Superior temporal gyrus (tissue), 1 donor: ENCODE measurements at regions not wholly inside any gene's neighbourhood (a gene's known extent, or its start where the extent isn't known, plus 50 kb on each side); places are given as distances from the start of the nearest gene placed in this dataset.

Experiments
- DNase-seq: peaks from one replicate; pipeline ENCODE4 v3.0.0-alpha.2; 2016; ENCODE audit errors: extremely low spot score

- no peak for DNase-seq
Measured at GRCh38 chr10:43874984-43875383, 226.3 kb upstream of the ZNF32 start.

GRCh38 chr10:43873717-43874116 is 225.0 kb upstream of the ZNF32 start:
- no peak for DNase-seq

- DNase-seq, result no peak
Measured at GRCh38 chr10:43872644-43873043, 224.0 kb upstream of the ZNF32 start.

- no peak for DNase-seq
Measured at GRCh38 chr10:43871545-43871944, 222.9 kb upstream of the ZNF32 start.

GRCh38 chr10:43870968-43871439 is 222.3 kb upstream of the ZNF32 start:
- no peak for DNase-seq

- DNase-seq, result no peak
Measured at GRCh38 chr10:43869669-43870322, 221.1 kb upstream of the ZNF32 start.

- no peak for DNase-seq
Measured at GRCh38 chr10:43868952-43869351, 220.3 kb upstream of the ZNF32 start.

GRCh38 chr10:43867667-43868565 is 219.2 kb upstream of the ZNF32 start:
- no peak for DNase-seq

GRCh38 chr10:43867113-43867512 is 218.4 kb upstream of the ZNF32 start:
- DNase-seq, result no peak

- DNase-seq, result no peak
Measured at GRCh38 chr10:43866712-43867111, 218.0 kb upstream of the ZNF32 start.

- no peak for DNase-seq
Measured at GRCh38 chr10:43865265-43866135, 216.8 kb upstream of the ZNF32 start.

GRCh38 chr10:43864656-43865055 is 216.0 kb upstream of the ZNF32 start:
- DNase-seq, result no peak

- no peak for DNase-seq
Measured at GRCh38 chr10:43863859-43864591, 215.3 kb upstream of the ZNF32 start.

GRCh38 chr10:43863270-43863669 is 214.6 kb upstream of the ZNF32 start:
- DNase-seq, result no peak

- DNase-seq, result no peak
Measured at GRCh38 chr10:43862756-43863155, 214.1 kb upstream of the ZNF32 start.

GRCh38 chr10:43861966-43862751 is 213.5 kb upstream of the ZNF32 start:
- no peak for DNase-seq

GRCh38 chr10:43859016-43859525 is 210.4 kb upstream of the ZNF32 start:
- DNase-seq, result no peak

- peak; percentile 30 for DNase-seq
Measured at GRCh38 chr10:43857931-43858315, 209.2 kb upstream of the ZNF32 start.

GRCh38 chr10:43857206-43857930 is 208.7 kb upstream of the ZNF32 start:
- no peak for DNase-seq

GRCh38 chr10:43856299-43856698 is 207.6 kb upstream of the ZNF32 start:
- no peak for DNase-seq
